Keratinocyte (primary cell): ENCODE measurements at regions not wholly inside any gene's neighbourhood (a gene's known extent, or its start where the extent isn't known, plus 50 kb on each side); places are given as distances from the start of the nearest gene placed in this dataset.

Experiments used
- DNase-seq: peaks from one replicate; pipeline ENCODE4 v3.0.0-alpha.2; 2011; ENCODE audit warnings: low read depth, missing footprints, low spot score
- FAIRE-seq: peaks from 2 replicates; lab custom pipeline; 2011; peaks lifted over from hg19 to GRCh38; lab: Jason Lieb, UNC
- H2AFZ ChIP-seq: 2 replicates; pipeline ENCODE4 v1.6.0; 2012; ENCODE audit warnings: low read length, control low read depth, inconsistent platforms; ENCODE audit not compliant: control insufficient read depth
- H3K27ac ChIP-seq: 2 replicates; pipeline ENCODE4 v1.5.1; 2011; ENCODE audit warnings: low read length; ENCODE audit not compliant: control insufficient read depth, insufficient read depth
- H3K27me3 ChIP-seq: 3 replicates; pipeline ENCODE4 v1.6.0; 2011; ENCODE audit warnings: low read length; ENCODE audit not compliant: control insufficient read depth, insufficient read depth; ENCODE audit errors: extremely low read depth
- H3K36me3 ChIP-seq, 2 experiments: 2 replicates in 1 of 2; 3 replicates in 1 of 2; pipeline ENCODE4 v1.5.1; 2011; ENCODE audit warnings: low read length in 2 of 2, mild to moderate bottlenecking in 1 of 2; ENCODE audit not compliant: control insufficient read depth in 2 of 2, insufficient read depth in 2 of 2; ENCODE audit errors: extremely low read depth in 1 of 2
- H3K4me1 ChIP-seq: 3 replicates; pipeline ENCODE4 v1.5.1; 2011; ENCODE audit warnings: low read length; ENCODE audit not compliant: control insufficient read depth, insufficient read depth; ENCODE audit errors: extremely low read depth
- H3K4me2 ChIP-seq: 3 replicates; pipeline ENCODE4 v1.6.0; 2011; ENCODE audit warnings: low read depth, low read length; ENCODE audit not compliant: control insufficient read depth, insufficient read depth; ENCODE audit errors: extremely low read depth
- H3K4me3 ChIP-seq, 3 experiments: fragments of 200-600 bp in 1 of 3; sonication (generic) in 1 of 3; 2 replicates in 2 of 3; 3 replicates in 1 of 3; pipeline ENCODE4 v1.5.1; 2011 to 2016; ENCODE audit warnings: low read length in 3 of 3, mild to moderate bottlenecking in 3 of 3, control low read depth in 2 of 3, inconsistent platforms in 1 of 3, low read depth in 1 of 3, mixed read lengths in 1 of 3, mixed run types in 1 of 3, moderate library complexity in 1 of 3; ENCODE audit not compliant: control insufficient read depth in 2 of 3, insufficient read depth in 2 of 3; ENCODE audit errors: extremely low read depth in 1 of 3
- H3K79me2 ChIP-seq: 2 replicates; pipeline ENCODE4 v1.6.0; 2012; ENCODE audit warnings: low read length; ENCODE audit not compliant: control insufficient read depth, insufficient read depth
- H3K9ac ChIP-seq: 3 replicates; pipeline ENCODE4 v1.6.0; 2011; ENCODE audit warnings: low read length; ENCODE audit not compliant: control insufficient read depth, insufficient read depth; ENCODE audit errors: extremely low read depth
- H3K9me1 ChIP-seq: 3 replicates; pipeline ENCODE4 v1.6.0; 2011; ENCODE audit warnings: low read length; ENCODE audit not compliant: control insufficient read depth, insufficient read depth; ENCODE audit errors: extremely low read depth
- H3K9me3 ChIP-seq: 2 replicates; pipeline ENCODE4 v1.5.1; 2012; ENCODE audit warnings: low read depth, low read length; ENCODE audit not compliant: control insufficient read depth
- H4K20me1 ChIP-seq: 3 replicates; pipeline ENCODE4 v1.6.0; 2011; ENCODE audit warnings: low read length; ENCODE audit not compliant: control insufficient read depth, insufficient read depth; ENCODE audit errors: extremely low read depth
- CTCF ChIP-seq, 3 experiments: IDR thresholded peaks in 1 of 3; conservative IDR thresholded peaks in 1 of 3; optimal IDR thresholded peaks in 1 of 3; 2 replicates in 2 of 3; 3 replicates in 1 of 3; pipeline versions ENCODE3 to v1.5.1; 2011; ENCODE audit warnings: low read length in 3 of 3, mild to moderate bottlenecking in 3 of 3, moderate library complexity in 2 of 3, control low read depth in 1 of 3, inconsistent platforms in 1 of 3; ENCODE audit not compliant: insufficient read depth in 2 of 3; ENCODE audit errors: extremely low read depth in 1 of 3
- EZH2 ChIP-seq: IDR thresholded peaks from one replicate; pipeline ENCODE4 v1.6.1; 2012; ENCODE audit warnings: inconsistent platforms, mild to moderate bottlenecking, low read length, moderate library complexity
- dilution Hi-C: fragments of 300-500 bp; cut with MboI; formaldehyde crosslinking; loops from one replicate; pipeline ENCODE4 v1.7.0; 2020; ENCODE audit warnings: low sequenced_read_pairs; ENCODE audit not compliant: extremely low pct_ligation_motif_present

GRCh38 chrX:65874765-65875164, 165.1 kb downstream of the VSIG4 start:
- dilution Hi-C loops: no loop called here
- Histone ChIP-seq H3K4me3 (no peak overlapping the region), H3K36me3 (no peaks in the 10 kb centered on the region), H3K4me1 (peaks cover 4% of the 10 kb centered on the region), H3K9me1 (no peaks in the 10 kb centered on the region), H3K27ac (no peak overlapping the region), H4K20me1 (no peaks in the 10 kb centered on the region), H3K9ac (no peak overlapping the region), H2AFZ (no peak overlapping the region), H3K9me3 (no peaks in the 10 kb centered on the region), H3K4me2 (no peak overlapping the region), H3K79me2 (no peaks in the 10 kb centered on the region), H3K27me3 (no peaks in the 10 kb centered on the region)
- no peak for TF ChIP-seq CTCF (optimal IDR thresholded peaks at IDR 0.05 in 1 of 3, IDR thresholded peaks at IDR 0.05 in 1 of 3, conservative IDR thresholded peaks at IDR 0.05 in 1 of 3; ENCODE audit: extremely low read depth in 1 of 3, insufficient read depth in 2 of 3, low read length in 3 of 3)
- FAIRE-seq (no peak), DNase-seq (no peak)

GRCh38 chrX:65874110-65874509, 165.8 kb downstream of the VSIG4 start:
- Histone ChIP-seq H3K27me3 (no peaks in the 10 kb centered on the region), H3K4me3 (no peak overlapping the region), H3K79me2 (no peaks in the 10 kb centered on the region), H3K9ac (no peak overlapping the region), H3K36me3 (no peaks in the 10 kb centered on the region), H3K9me1 (no peaks in the 10 kb centered on the region), H3K27ac (no peak overlapping the region), H3K4me2 (no peak overlapping the region), H3K4me1 (peaks cover 4% of the 10 kb centered on the region), H2AFZ (no peak overlapping the region), H4K20me1 (no peaks in the 10 kb centered on the region), H3K9me3 (no peaks in the 10 kb centered on the region)
- no peak for DNase-seq
- no peak for TF ChIP-seq CTCF (optimal IDR thresholded peaks at IDR 0.05 in 1 of 3, IDR thresholded peaks at IDR 0.05 in 1 of 3, conservative IDR thresholded peaks at IDR 0.05 in 1 of 3; ENCODE audit: extremely low read depth in 1 of 3, insufficient read depth in 2 of 3, low read length in 3 of 3)
- no peak for TF ChIP-seq EZH2
- dilution Hi-C loops: no loop called here
- FAIRE-seq: no peak
